Tibial nerve (tissue), 4 donors: ENCODE measurements at regions not wholly inside any gene's neighbourhood (a gene's known extent, or its start where the extent isn't known, plus 50 kb on each side); places are given as distances from the start of the nearest gene placed in this dataset.

ENCODE experiments used
- DNase-seq, 2 donors: peaks; one replicate each; pipeline ENCODE4 v3.0.0-alpha.2; 2019; ENCODE audit warnings: low spot score in 2 of 2
- H3K27ac ChIP-seq, 4 donors: fragments of 200-600 bp; sonication (generic) in 3 of 4; one replicate each; pipeline ENCODE4 v1.5.1; 2017 to 2019; ENCODE audit warnings: mild to moderate bottlenecking in 1 of 4
- H3K27me3 ChIP-seq, 2 donors: fragments of 200-600 bp; sonication (generic) in 1 of 2; one replicate each; pipeline versions ENCODE4 v1.5.1 to v1.6.0; 2017 to 2019
- H3K36me3 ChIP-seq, 3 donors: fragments of 200-600 bp; sonication (generic); one replicate each; pipeline ENCODE4 v1.5.1; 2018 to 2019
- H3K4me1 ChIP-seq, 4 donors: fragments of 200-600 bp; sonication (generic) in 3 of 4; one replicate each; pipeline ENCODE4 v1.5.1; 2017 to 2019
- H3K4me3 ChIP-seq, 4 donors: fragments of 200-600 bp; sonication (generic) in 3 of 4; one replicate each; pipeline ENCODE4 v1.5.1; 2017 to 2019; ENCODE audit warnings: mild to moderate bottlenecking in 1 of 4, moderate library complexity in 1 of 4
- H3K9me3 ChIP-seq, 4 donors: fragments of 200-600 bp; sonication (generic) in 3 of 4; one replicate each; pipeline ENCODE4 v1.5.1; 2017 to 2019
- EP300 ChIP-seq, 2 donors: sonication (generic); formaldehyde crosslinking; IDR thresholded peaks; one replicate each; pipeline ENCODE4 v1.6.1; 2017; ENCODE audit warnings: antibody characterized with exemption in 2 of 2, mild to moderate bottlenecking in 1 of 2
- POLR2A ChIP-seq, 2 donors: fragments of 450-650 bp; IDR thresholded peaks; one replicate each; pipeline ENCODE4 v1.6.1; 2017; ENCODE audit warnings: antibody characterized with exemption in 2 of 2, mild to moderate bottlenecking in 2 of 2, moderate library complexity in 2 of 2
- WGBS, 2 donors: methylation state at CpG; one replicate each; pipeline ENCODE4 v1.1.5; 2018; 5-methylcytosine and 5-hydroxymethylcytosine counted together
- TF ChIP-seq, protein P1 (sequence below), 5 experiments: fragments of 200-600 bp in 3 of 5; fragments of 450-650 bp in 2 of 5; sonication (generic) in 3 of 5; IDR thresholded peaks; one replicate each; pipeline ENCODE4 v1.5.1; 2016 to 2019; ENCODE audit warnings: antibody characterized with exemption in 5 of 5, mild to moderate bottlenecking in 3 of 5, moderate library complexity in 2 of 5

DNA sequence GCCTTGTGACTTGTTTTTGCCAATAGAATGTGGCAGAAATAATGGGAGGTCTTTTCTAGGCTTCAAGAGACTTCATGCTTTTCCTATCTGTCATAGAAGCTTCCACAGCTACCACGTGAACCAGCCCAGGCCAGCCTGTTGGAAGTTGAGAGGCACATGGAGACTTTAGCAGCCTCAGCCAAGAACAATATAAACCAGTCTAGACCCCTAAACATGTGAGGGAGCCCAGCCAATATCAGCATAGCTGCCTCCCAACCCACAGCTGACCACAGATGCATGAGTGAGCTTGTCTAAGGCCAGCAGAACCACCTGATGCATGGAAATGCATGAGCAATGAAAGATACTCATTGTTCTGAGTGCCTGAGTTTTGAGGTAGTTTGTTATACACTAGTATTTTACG, 540.7 kb upstream of the BTBD3 start:
- H3K4me3 ChIP-seq = no peak overlapping the region
- H3K36me3 ChIP-seq = no peaks in the 10 kb centered on the region
- 68 to 73% methylated on average over 2 of the region's 2 CpGs for WGBS, 2 donors
- TF ChIP-seq, protein P1, sequence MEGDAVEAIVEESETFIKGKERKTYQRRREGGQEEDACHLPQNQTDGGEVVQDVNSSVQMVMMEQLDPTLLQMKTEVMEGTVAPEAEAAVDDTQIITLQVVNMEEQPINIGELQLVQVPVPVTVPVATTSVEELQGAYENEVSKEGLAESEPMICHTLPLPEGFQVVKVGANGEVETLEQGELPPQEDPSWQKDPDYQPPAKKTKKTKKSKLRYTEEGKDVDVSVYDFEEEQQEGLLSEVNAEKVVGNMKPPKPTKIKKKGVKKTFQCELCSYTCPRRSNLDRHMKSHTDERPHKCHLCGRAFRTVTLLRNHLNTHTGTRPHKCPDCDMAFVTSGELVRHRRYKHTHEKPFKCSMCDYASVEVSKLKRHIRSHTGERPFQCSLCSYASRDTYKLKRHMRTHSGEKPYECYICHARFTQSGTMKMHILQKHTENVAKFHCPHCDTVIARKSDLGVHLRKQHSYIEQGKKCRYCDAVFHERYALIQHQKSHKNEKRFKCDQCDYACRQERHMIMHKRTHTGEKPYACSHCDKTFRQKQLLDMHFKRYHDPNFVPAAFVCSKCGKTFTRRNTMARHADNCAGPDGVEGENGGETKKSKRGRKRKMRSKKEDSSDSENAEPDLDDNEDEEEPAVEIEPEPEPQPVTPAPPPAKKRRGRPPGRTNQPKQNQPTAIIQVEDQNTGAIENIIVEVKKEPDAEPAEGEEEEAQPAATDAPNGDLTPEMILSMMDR (IDR thresholded peaks at IDR 0.05) = no peak
- no peak for TF ChIP-seq POLR2A (IDR thresholded peaks at IDR 0.05)
- no peak for TF ChIP-seq EP300 (IDR thresholded peaks at IDR 0.05)
- DNase-seq = no peak
- H3K4me1 ChIP-seq = peaks cover 0 to 8% (median 0%) of the 10 kb centered on the region in 4 donors
- peaks cover 0 to 9% (median 0%) of the 10 kb centered on the region in 4 donors for H3K9me3 ChIP-seq
- no peak overlapping the region for H3K27ac ChIP-seq
- H3K27me3 ChIP-seq = no peaks in the 10 kb centered on the region

DNA sequence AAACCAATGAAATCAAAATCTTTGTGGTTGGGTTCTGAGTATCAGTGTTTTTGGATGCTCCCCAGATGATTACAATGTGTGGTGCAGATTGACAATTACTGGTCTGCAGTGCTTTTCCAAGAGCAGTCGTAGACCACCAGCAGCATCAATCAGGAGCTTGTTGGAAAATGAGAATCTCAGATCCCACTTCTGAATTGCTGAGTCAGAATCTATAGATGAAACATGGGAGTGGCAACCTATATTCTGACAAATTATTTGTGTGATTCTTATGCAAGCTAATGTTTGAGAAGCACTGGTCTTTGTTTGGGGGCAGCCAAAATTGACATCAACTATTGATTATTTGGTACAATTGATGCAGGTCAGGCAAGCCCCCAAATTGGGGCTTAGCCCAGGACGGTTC, 539.9 kb upstream of the BTBD3 start:
- Histone ChIP-seq H3K27me3 (no peaks in the 10 kb centered on the region), H3K4me1 (peaks cover 0 to 8% (median 0%) of the 10 kb centered on the region in 4 donors), H3K4me3 (no peak overlapping the region), H3K9me3 (peaks cover 0 to 9% (median 0%) of the 10 kb centered on the region in 4 donors), H3K27ac (no peak overlapping the region), H3K36me3 (no peaks in the 10 kb centered on the region)
- no peak for DNase-seq
- 89 to 90% methylated on average over 2 of the region's 2 CpGs for WGBS, 2 donors
- TF ChIP-seq POLR2A (IDR thresholded peaks at IDR 0.05) = no peak
- TF ChIP-seq, protein P1 (IDR thresholded peaks at IDR 0.05) = no peak
- TF ChIP-seq EP300 (IDR thresholded peaks at IDR 0.05) = no peak

DNA sequence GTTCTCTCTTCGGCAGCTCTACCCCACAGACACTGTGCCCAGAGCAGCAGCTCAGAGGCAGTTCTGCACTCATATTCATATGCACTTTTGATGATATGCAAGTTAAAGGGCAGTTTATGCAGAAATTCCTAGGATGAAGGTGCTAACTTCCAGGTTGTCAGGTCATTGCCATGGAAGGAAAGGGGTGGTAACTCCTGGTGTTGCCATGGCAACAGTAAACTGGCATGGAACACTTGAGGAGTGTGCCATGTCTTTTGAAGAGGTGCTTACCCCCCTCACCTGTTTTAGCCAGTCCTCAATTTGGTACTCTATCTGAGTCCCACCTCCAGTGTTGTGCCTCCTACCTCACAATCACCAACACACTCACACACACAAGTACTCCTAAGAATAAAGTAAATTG, 539.4 kb upstream of the BTBD3 start:
- H3K27me3 ChIP-seq = no peaks in the 10 kb centered on the region
- no peak overlapping the region for H3K27ac ChIP-seq
- peaks cover 0 to 4% (median 0%) of the 10 kb centered on the region in 4 donors for H3K4me1 ChIP-seq
- H3K4me3 ChIP-seq = no peak overlapping the region
- WGBS, 2 donors = 92% methylated on average over 1 of the region's 1 CpG
- H3K9me3 ChIP-seq = peaks cover 0 to 9% (median 0%) of the 10 kb centered on the region in 4 donors
- no peak for DNase-seq
- TF ChIP-seq EP300 (IDR thresholded peaks at IDR 0.05) (no peak), POLR2A (IDR thresholded peaks at IDR 0.05) (no peak)
- TF ChIP-seq, protein P1 (IDR thresholded peaks at IDR 0.05) = no peak
- H3K36me3 ChIP-seq = no peaks in the 10 kb centered on the region

DNA sequence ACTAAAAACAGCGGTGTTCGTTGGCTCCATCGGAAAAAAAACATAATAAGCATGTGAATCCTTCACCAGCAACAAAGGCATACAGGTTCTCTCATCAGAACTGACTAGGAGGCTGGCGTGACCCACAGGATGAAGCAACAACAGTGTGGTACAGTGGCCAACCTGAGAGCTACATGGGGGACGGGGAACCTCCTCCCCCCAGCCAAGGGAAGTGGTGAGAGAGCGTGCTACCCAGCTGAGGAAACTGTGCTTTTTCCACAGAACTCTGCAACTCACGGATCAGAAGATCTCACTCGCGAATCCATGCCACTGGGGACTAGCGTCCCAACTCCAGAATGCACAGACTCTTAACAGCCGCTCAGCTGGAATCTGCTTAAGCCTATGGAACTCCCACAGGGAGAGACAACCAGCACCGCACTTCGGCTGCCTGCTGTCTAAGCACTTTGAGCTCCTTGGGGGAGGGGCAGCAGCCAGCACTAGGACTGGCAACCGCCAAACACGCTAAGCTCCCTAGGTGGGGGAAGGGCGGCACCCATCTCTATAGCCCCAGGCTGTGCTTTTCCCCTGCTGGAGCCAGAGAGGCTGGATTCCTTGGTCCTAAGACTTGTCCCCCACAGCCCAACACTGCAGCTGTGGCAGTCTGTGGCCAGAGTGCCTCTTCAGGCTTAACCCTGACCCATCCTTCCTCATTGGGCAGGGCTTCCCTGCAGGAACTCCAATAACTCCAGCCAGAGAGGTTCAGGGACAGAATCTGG, 538.3 kb upstream of the BTBD3 start:
- TF ChIP-seq, protein P1 (IDR thresholded peaks at IDR 0.05) = no peak
- TF ChIP-seq POLR2A (IDR thresholded peaks at IDR 0.05) (no peak), EP300 (IDR thresholded peaks at IDR 0.05) (no peak)
- peaks cover 0 to 9% (median 0%) of the 10 kb centered on the region in 4 donors for H3K9me3 ChIP-seq
- no peak overlapping the region for H3K4me3 ChIP-seq
- no peak overlapping the region for H3K27ac ChIP-seq
- DNase-seq = no peak
- no peaks in the 10 kb centered on the region for H3K4me1 ChIP-seq
- H3K36me3 ChIP-seq = no peaks in the 10 kb centered on the region
- H3K27me3 ChIP-seq = no peaks in the 10 kb centered on the region
- WGBS, 2 donors = 53 to 65% methylated on average over 16 of the region's 16 CpGs

DNA sequence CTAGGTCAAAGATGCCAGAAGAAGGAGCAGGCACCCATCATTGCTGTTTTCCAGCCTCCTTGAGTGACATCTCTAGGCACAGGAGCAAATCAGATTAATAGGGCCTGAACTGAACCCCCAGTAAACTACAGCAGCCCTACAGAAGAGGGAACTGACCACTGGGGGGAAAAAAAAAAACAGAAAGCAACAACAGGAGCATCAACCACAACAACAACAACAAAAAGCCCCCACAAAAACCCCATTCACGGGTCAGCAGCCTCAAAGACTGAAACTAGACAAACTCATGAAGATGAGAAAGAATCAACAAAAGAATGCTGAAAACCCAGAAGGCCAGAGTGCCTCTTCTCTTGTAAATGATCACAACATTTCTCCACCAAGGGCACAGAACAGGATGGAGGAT, 537.4 kb upstream of the BTBD3 start:
- H3K9me3 ChIP-seq = peaks cover 0 to 9% (median 0%) of the 10 kb centered on the region in 4 donors
- no peak overlapping the region for H3K27ac ChIP-seq
- TF ChIP-seq, protein P1 (IDR thresholded peaks at IDR 0.05) = no peak
- no peak for TF ChIP-seq EP300 (IDR thresholded peaks at IDR 0.05)
- TF ChIP-seq POLR2A (IDR thresholded peaks at IDR 0.05) = no peak
- DNase-seq = no peak
- H3K36me3 ChIP-seq = no peaks in the 10 kb centered on the region
- no peak overlapping the region for H3K4me3 ChIP-seq
- WGBS, 2 donors = 57 to 67% methylated on average over 1 of the region's 1 CpG
- no peaks in the 10 kb centered on the region for H3K27me3 ChIP-seq
- no peaks in the 10 kb centered on the region for H3K4me1 ChIP-seq
